ELF-1 (cell line): ENCODE measurements at regions not wholly inside any gene's neighbourhood (a gene's known extent, or its start where the extent isn't known, plus 50 kb on each side); places are given as distances from the start of the nearest gene placed in this dataset.
A peak's percentile ranks its signal among the peaks of the same experiment; 100 is the strongest.

ENCODE experiments used
- DNase-seq: peaks from one replicate; pipeline ENCODE4 v3.0.0-alpha.2; 2016; ENCODE audit warnings: low read depth, low spot score

- peak; percentile 39 for DNase-seq
These were observed 700.0 kb upstream of the PCDH15 start for GRCh38 chr10:55500931-55501559.

- DNase-seq = no peak
These were observed 697.0 kb upstream of the PCDH15 start for GRCh38 chr10:55497893-55498499.

- DNase-seq = no peak
These were observed 694.5 kb upstream of the PCDH15 start for GRCh38 chr10:55495555-55495954.

GRCh38 chr10:55491712-55492111 is 690.7 kb upstream of the PCDH15 start:
- no peak for DNase-seq

- DNase-seq = no peak
These were observed 684.8 kb upstream of the PCDH15 start for GRCh38 chr10:55485827-55486226.

GRCh38 chr10:55476129-55476528 is 675.1 kb upstream of the PCDH15 start:
- DNase-seq = no peak

- no peak for DNase-seq
These were observed 673.2 kb upstream of the PCDH15 start for GRCh38 chr10:55474258-55474657.

- DNase-seq = no peak
These were observed 669.8 kb upstream of the PCDH15 start for GRCh38 chr10:55470840-55471239.

GRCh38 chr10:55466806-55467504 is 665.9 kb upstream of the PCDH15 start:
- DNase-seq = no peak

GRCh38 chr10:55464083-55464482 is 663.1 kb upstream of the PCDH15 start:
- no peak for DNase-seq

GRCh38 chr10:55460008-55460407 is 659.0 kb upstream of the PCDH15 start:
- DNase-seq = no peak

GRCh38 chr10:55449981-55450380 is 649.0 kb upstream of the PCDH15 start:
- DNase-seq = no peak

GRCh38 chr10:55446441-55447002 is 645.5 kb upstream of the PCDH15 start:
- no peak for DNase-seq

GRCh38 chr10:55441777-55442176 is 640.7 kb upstream of the PCDH15 start:
- DNase-seq = no peak

- DNase-seq = no peak
These were observed 625.1 kb upstream of the PCDH15 start for GRCh38 chr10:55426138-55426537.

GRCh38 chr10:55410415-55410885 is 609.4 kb upstream of the PCDH15 start:
- DNase-seq = peak; percentile 46

- no peak for DNase-seq
These were observed 603.1 kb upstream of the PCDH15 start for GRCh38 chr10:55404094-55404493.

- DNase-seq = no peak
These were observed 599.2 kb upstream of the PCDH15 start for GRCh38 chr10:55400075-55400849.

GRCh38 chr10:55398497-55398882 is 597.5 kb upstream of the PCDH15 start:
- DNase-seq = no peak

- no peak for DNase-seq
These were observed 596.9 kb upstream of the PCDH15 start for GRCh38 chr10:55397777-55398496.

GRCh38 chr10:55378196-55378595 is 577.2 kb upstream of the PCDH15 start:
- no peak for DNase-seq
